ENCODE measurements at regions not wholly inside any gene's neighbourhood (a gene's known extent, or its start where the extent isn't known, plus 50 kb on each side); places are given as distances from the start of the nearest gene placed in this dataset.

GRCh38 chr2:133828913-133829312 is 260.6 kb upstream of the NCKAP5 start:
- Histone ChIP-seq H3K9me3 (ENCODE audit: insufficient read depth in 2 of 2, low read depth in 1 of 2, low read length in 1 of 2) (no peaks in the 10 kb centered on the region), H4K5ac (ENCODE audit: insufficient read length, low read depth, low read length) (no peak overlapping the region), H3K27ac (ENCODE audit: low read depth, low read length) (no peak overlapping the region), H3K14ac (ENCODE audit: insufficient read length) (no peak overlapping the region), H4K8ac (ENCODE audit: extremely low read depth, insufficient read depth, low read length) (no peak overlapping the region), H3K9ac (replicated peaks in 1 of 4; ENCODE audit: extremely low read depth in 1 of 4, low read depth in 3 of 4, low read length in 3 of 4) (no peak overlapping the region), H3K56ac (replicated peaks; ENCODE audit: insufficient read length, low read depth, low read length) (no peak overlapping the region), H3K4me1 (replicated peaks in 1 of 4; ENCODE audit: control insufficient read depth in 3 of 4, insufficient read depth in 4 of 4, low read length in 3 of 4) (no peaks in the 10 kb centered on the region), H3K79me2 (ENCODE audit: control insufficient read depth in 1 of 2, insufficient read depth in 2 of 2, low read length in 2 of 2) (no peaks in the 10 kb centered on the region), H3K4me2 (ENCODE audit: insufficient read depth in 1 of 2, low read depth in 2 of 2, low read length in 2 of 2) (no peak overlapping the region), H2AFZ (ENCODE audit: low read length) (no peak overlapping the region), H2BK20ac (ENCODE audit: low read length) (no peak overlapping the region), H3K79me1 (ENCODE audit: low read depth, low read length) (no peaks in the 10 kb centered on the region), H3K27me3 (replicated peaks in 1 of 4; ENCODE audit: control insufficient read depth in 3 of 4, extremely low read depth in 1 of 4, insufficient read depth in 3 of 4, low read length in 3 of 4) (no peaks in the 10 kb centered on the region), H2BK12ac (ENCODE audit: low read depth, low read length) (no peak overlapping the region), H4K20me1 (replicated peaks in 1 of 2; ENCODE audit: control insufficient read depth in 1 of 2, insufficient read depth in 2 of 2, low read length in 2 of 2) (no peaks in the 10 kb centered on the region), H3K23ac (ENCODE audit: insufficient read length) (no peak overlapping the region), H3K18ac (ENCODE audit: extremely low read depth, low read length) (no peak overlapping the region), H2AK5ac (ENCODE audit: low read depth, low read length) (no peak overlapping the region), H3K36me3 (ENCODE audit: control insufficient read depth in 2 of 4, insufficient read depth in 4 of 4, low read length in 3 of 4) (no peaks in the 10 kb centered on the region), H3K4me3 (ENCODE audit: extremely low read depth in 1 of 4, insufficient read depth in 2 of 4, low read depth in 3 of 4, low read length in 4 of 4) (no peak overlapping the region), H2BK120ac (replicated peaks; ENCODE audit: low read depth, low read length) (no peak overlapping the region), H2BK15ac (ENCODE audit: low read length) (no peak overlapping the region), H4K91ac (replicated peaks; ENCODE audit: insufficient read length, low read length) (no peak overlapping the region), H2BK5ac (ENCODE audit: low read depth, low read length) (no peak overlapping the region), H3K23me2 (ENCODE audit: low read depth, low read length) (no peaks in the 10 kb centered on the region), H3K4ac (replicated peaks; ENCODE audit: insufficient read length, low read depth, low read length) (no peak overlapping the region)
- WGBS, 2 experiments (ENCODE audit: extremely low coverage in 1 of 2, insufficient coverage in 1 of 2, insufficient read length in 1 of 2, insufficient replicate concordance in 2 of 2, low coverage in 1 of 2, low lambda C conversion rate in 2 of 2, missing lambda C conversion rate in 1 of 2): 78% methylated on average over 2 of the region's 2 CpGs; no CpG with 5 or more reads in 1 of the 2 experiments
- no peak for DNase-seq (ENCODE audit: low read depth in 1 of 2, low spot score in 2 of 2)
- FAIRE-seq: no peak
- ChIA-PET POLR2A (ENCODE audit: partially characterized antibody) (no interaction called here), CTCF (ENCODE audit: partially characterized antibody) (interaction anchor here (0.9 to 1.5 kb wide), 2 partner anchors 15 to 17 kb away, joined by 3 to 4 read pairs; no protein-coding TSS in a partner anchor)
- no peak for TF ChIP-seq TEAD4 (IDR thresholded peaks at IDR 0.05; ENCODE audit: low read depth, low read length)
- no peak for TF ChIP-seq JUND (IDR thresholded peaks at IDR 0.05; ENCODE audit: low read length)
- no peak for TF ChIP-seq SP4 (IDR thresholded peaks at IDR 0.05; ENCODE audit: low read length)
- no peak for TF ChIP-seq EGR1 (IDR thresholded peaks at IDR 0.05; ENCODE audit: borderline replicate concordance, low read depth, low read length)
- TF ChIP-seq SIN3A (conservative IDR thresholded peaks at IDR 0.05 in 1 of 2, IDR thresholded peaks at IDR 0.05 in 1 of 2; ENCODE audit: low read depth in 1 of 2, low read length in 2 of 2): no peak
- no peak for TF ChIP-seq GABPA (IDR thresholded peaks at IDR 0.05; ENCODE audit: borderline replicate concordance, insufficient read depth, low read length)
- TF ChIP-seq E2F6 (IDR thresholded peaks at IDR 0.05): no peak
- TF ChIP-seq ZNF274 (IDR thresholded peaks at IDR 0.05; ENCODE audit: borderline replicate concordance, extremely low read depth, low read length): no peak
- TF ChIP-seq, protein P1, sequence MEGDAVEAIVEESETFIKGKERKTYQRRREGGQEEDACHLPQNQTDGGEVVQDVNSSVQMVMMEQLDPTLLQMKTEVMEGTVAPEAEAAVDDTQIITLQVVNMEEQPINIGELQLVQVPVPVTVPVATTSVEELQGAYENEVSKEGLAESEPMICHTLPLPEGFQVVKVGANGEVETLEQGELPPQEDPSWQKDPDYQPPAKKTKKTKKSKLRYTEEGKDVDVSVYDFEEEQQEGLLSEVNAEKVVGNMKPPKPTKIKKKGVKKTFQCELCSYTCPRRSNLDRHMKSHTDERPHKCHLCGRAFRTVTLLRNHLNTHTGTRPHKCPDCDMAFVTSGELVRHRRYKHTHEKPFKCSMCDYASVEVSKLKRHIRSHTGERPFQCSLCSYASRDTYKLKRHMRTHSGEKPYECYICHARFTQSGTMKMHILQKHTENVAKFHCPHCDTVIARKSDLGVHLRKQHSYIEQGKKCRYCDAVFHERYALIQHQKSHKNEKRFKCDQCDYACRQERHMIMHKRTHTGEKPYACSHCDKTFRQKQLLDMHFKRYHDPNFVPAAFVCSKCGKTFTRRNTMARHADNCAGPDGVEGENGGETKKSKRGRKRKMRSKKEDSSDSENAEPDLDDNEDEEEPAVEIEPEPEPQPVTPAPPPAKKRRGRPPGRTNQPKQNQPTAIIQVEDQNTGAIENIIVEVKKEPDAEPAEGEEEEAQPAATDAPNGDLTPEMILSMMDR (IDR thresholded peaks at IDR 0.05; ENCODE audit: control extremely low read depth in 1 of 3, insufficient read depth in 1 of 3, low read depth in 1 of 3, low read length in 3 of 3): no peak

All from H1 (cell line).